ENCODE measurements at regions not wholly inside any gene's neighbourhood (a gene's known extent, or its start where the extent isn't known, plus 50 kb on each side); places are given as distances from the start of the nearest gene placed in this dataset.

DNA sequence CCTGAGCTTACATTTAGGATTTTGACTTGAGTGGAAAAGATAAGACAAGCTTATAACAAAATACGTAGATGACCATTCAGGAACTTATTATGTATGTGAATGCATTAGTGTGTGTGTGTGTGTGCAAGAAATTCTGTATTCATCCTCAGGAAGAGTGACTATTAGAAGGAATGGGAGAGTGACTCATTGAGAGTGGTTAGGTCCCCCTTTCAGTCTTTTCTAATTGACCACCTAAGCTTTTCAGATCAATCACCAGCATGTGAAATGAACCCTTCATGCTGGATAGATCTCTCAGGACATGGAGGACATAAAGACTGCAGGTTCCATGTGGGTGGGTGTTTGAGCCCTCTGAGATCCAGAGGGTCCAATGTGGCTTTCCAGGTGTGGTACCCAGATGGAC, 153.5 kb downstream of the MBL2 start:
- H3K4me2 ChIP-seq (ENCODE audit: low read length), result no peak overlapping the region
- no peak overlapping the region for H3K9ac ChIP-seq (ENCODE audit: low read length)
- TF ChIP-seq EZH2 (IDR thresholded peaks at IDR 0.05; ENCODE audit: borderline replicate concordance, low read length), result no peak
- TF ChIP-seq, protein P1, sequence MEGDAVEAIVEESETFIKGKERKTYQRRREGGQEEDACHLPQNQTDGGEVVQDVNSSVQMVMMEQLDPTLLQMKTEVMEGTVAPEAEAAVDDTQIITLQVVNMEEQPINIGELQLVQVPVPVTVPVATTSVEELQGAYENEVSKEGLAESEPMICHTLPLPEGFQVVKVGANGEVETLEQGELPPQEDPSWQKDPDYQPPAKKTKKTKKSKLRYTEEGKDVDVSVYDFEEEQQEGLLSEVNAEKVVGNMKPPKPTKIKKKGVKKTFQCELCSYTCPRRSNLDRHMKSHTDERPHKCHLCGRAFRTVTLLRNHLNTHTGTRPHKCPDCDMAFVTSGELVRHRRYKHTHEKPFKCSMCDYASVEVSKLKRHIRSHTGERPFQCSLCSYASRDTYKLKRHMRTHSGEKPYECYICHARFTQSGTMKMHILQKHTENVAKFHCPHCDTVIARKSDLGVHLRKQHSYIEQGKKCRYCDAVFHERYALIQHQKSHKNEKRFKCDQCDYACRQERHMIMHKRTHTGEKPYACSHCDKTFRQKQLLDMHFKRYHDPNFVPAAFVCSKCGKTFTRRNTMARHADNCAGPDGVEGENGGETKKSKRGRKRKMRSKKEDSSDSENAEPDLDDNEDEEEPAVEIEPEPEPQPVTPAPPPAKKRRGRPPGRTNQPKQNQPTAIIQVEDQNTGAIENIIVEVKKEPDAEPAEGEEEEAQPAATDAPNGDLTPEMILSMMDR (IDR thresholded peaks at IDR 0.05; ENCODE audit: low read length), result no peak
- no peak overlapping the region for H3K4me3 ChIP-seq (ENCODE audit: low read depth, low read length, poor library complexity, severe bottlenecking)
- no peaks in the 10 kb centered on the region for H3K9me3 ChIP-seq (ENCODE audit: low read length)
- no peak overlapping the region for H3K27ac ChIP-seq (ENCODE audit: low read depth, low read length, poor library complexity, severe bottlenecking)
- H4K20me1 ChIP-seq (ENCODE audit: insufficient read depth, low read length), result no peaks in the 10 kb centered on the region
- H3K4me1 ChIP-seq (ENCODE audit: insufficient read depth, low read length, severe bottlenecking), result no peaks in the 10 kb centered on the region
- H3K36me3 ChIP-seq (ENCODE audit: insufficient read depth, low read length), result no peaks in the 10 kb centered on the region
- H2AFZ ChIP-seq (ENCODE audit: low read length), result no peak overlapping the region
- no peaks in the 10 kb centered on the region for H3K79me2 ChIP-seq (ENCODE audit: insufficient read depth, low read length)
- no peaks in the 10 kb centered on the region for H3K27me3 ChIP-seq (ENCODE audit: insufficient read depth, low read length)
- H3K9me2 ChIP-seq (ENCODE audit: low read depth, low read length), result no peaks in the 10 kb centered on the region
- H3F3A ChIP-seq (ENCODE audit: insufficient read depth, low read length), result no peaks in the 10 kb centered on the region

DNA sequence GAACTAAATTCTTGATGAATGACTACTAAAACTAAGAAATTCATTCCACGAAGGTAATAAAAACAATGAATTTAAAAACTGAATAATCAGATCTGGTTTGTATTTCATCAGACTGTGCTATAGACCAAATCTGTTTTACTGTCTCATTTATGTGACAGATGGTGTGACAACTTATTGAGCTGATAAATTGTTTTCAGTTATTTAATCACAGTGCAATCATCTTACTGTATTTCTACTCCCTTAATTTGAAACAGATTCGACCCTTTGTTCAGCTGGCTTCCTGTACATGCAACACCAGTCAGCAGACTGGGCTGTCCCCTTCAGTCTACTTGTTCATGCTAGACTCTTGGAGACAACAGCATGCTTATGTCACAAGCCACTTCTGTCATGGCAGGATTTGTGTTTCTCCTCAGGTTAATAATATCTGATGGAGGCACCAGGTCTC, 150.9 kb downstream of the MBL2 start:
- Histone ChIP-seq H3K79me2 (ENCODE audit: insufficient read depth, low read length) (no peaks in the 10 kb centered on the region), H3K27me3 (ENCODE audit: insufficient read depth, low read length) (no peaks in the 10 kb centered on the region), H2AFZ (ENCODE audit: low read length) (no peak overlapping the region), H3K9me3 (ENCODE audit: low read length) (no peaks in the 10 kb centered on the region), H4K20me1 (ENCODE audit: insufficient read depth, low read length) (no peaks in the 10 kb centered on the region), H3K9ac (ENCODE audit: low read length) (no peak overlapping the region), H3F3A (ENCODE audit: insufficient read depth, low read length) (no peaks in the 10 kb centered on the region), H3K9me2 (ENCODE audit: low read depth, low read length) (no peaks in the 10 kb centered on the region), H3K4me1 (ENCODE audit: insufficient read depth, low read length, severe bottlenecking) (no peaks in the 10 kb centered on the region), H3K36me3 (ENCODE audit: insufficient read depth, low read length) (no peaks in the 10 kb centered on the region), H3K27ac (ENCODE audit: low read depth, low read length, poor library complexity, severe bottlenecking) (no peak overlapping the region), H3K4me3 (ENCODE audit: low read depth, low read length, poor library complexity, severe bottlenecking) (no peak overlapping the region), H3K4me2 (ENCODE audit: low read length) (no peak overlapping the region)
- no peak for TF ChIP-seq EZH2 (IDR thresholded peaks at IDR 0.05; ENCODE audit: borderline replicate concordance, low read length)
- TF ChIP-seq, protein P1 (IDR thresholded peaks at IDR 0.05; ENCODE audit: low read length), result no peak

DNA sequence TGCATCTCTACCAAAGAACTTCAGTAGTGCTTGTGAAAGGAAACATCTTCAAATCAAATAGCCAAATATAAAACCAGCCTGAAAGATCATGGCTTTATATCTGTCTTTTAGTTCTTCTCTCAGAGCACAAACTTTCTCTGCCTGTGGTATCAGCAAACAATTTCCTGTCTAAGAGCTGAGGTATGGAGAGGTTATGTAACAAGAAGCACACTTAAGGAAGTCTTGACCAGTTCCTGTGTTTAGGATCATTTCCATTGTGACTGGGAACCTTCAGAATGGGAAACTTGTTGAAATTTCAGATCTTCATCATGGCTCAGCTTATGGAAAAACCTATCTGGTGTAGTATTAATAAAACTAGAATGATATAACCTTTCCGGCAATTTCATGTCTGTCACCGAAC, 148.8 kb downstream of the MBL2 start:
- Histone ChIP-seq H3K4me1 (ENCODE audit: insufficient read depth, low read length, severe bottlenecking) (no peaks in the 10 kb centered on the region), H3K9me2 (ENCODE audit: low read depth, low read length) (no peaks in the 10 kb centered on the region), H2AFZ (ENCODE audit: low read length) (no peak overlapping the region), H4K20me1 (ENCODE audit: insufficient read depth, low read length) (no peaks in the 10 kb centered on the region), H3K79me2 (ENCODE audit: insufficient read depth, low read length) (no peaks in the 10 kb centered on the region), H3K27ac (ENCODE audit: low read depth, low read length, poor library complexity, severe bottlenecking) (no peak overlapping the region), H3K36me3 (ENCODE audit: insufficient read depth, low read length) (no peaks in the 10 kb centered on the region), H3K9me3 (ENCODE audit: low read length) (no peaks in the 10 kb centered on the region), H3K9ac (ENCODE audit: low read length) (no peak overlapping the region), H3K27me3 (ENCODE audit: insufficient read depth, low read length) (no peaks in the 10 kb centered on the region), H3F3A (ENCODE audit: insufficient read depth, low read length) (no peaks in the 10 kb centered on the region), H3K4me3 (ENCODE audit: low read depth, low read length, poor library complexity, severe bottlenecking) (no peak overlapping the region), H3K4me2 (ENCODE audit: low read length) (no peak overlapping the region)
- TF ChIP-seq EZH2 (IDR thresholded peaks at IDR 0.05; ENCODE audit: borderline replicate concordance, low read length), result no peak
- TF ChIP-seq, protein P1 (IDR thresholded peaks at IDR 0.05; ENCODE audit: low read length), result no peak
